NCI-H2196 treated with DMSO at 0.1 percent for 48 hours (cell line): ENCODE measurements at regions not wholly inside any gene's neighbourhood (a gene's known extent, or its start where the extent isn't known, plus 50 kb on each side); places are given as distances from the start of the nearest gene placed in this dataset.

ENCODE experiments used
- DNase-seq: peaks from one replicate; lab custom pipeline; 2025; ENCODE audit not compliant: unreplicated experiment; lab: John Stamatoyannopoulos, UW

- DNase-seq, result no peak
These were observed 249.0 kb upstream of the TANK start for GRCh38 chr2:160911258-160911657.

DNA sequence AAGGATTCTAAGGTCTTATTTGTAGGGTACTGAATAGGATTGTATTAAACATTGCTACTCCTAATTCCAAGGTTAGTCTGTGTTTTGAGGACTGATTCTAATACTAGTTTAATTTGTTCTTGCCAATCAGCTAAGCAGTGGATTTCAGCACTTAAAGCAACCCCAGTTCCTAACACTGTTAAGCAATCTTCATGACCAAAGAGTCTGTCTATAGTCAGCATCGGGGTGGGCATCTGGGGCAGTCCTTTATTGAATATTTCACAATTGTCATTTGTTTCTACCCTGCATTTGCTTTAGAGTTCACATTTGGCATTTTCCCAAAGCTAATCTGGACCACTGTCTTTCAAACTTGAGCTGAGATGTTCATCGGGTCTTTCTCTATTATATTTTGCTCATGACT lies 248.0 kb upstream of the TANK start:
- DNase-seq, result no peak

DNA sequence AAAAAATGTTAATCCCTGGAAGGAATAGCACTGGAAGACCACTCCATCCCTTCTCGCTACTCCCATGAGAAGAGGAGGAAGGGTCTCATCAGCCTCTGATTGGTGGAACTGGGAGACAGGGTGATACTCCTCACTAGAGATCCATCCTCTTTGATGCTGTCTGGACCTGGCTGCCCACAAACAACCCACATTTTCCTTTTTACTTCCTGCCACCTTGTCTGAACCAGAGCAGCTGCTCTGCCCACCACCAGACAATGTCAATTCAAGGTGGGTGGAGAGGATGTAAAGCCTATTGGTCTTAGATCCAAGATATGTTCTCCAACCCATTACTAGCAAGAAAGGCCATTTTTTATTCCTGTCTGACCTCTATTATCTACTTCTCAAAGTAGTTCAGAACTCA lies 246.9 kb upstream of the TANK start:
- DNase-seq, result no peak

DNA sequence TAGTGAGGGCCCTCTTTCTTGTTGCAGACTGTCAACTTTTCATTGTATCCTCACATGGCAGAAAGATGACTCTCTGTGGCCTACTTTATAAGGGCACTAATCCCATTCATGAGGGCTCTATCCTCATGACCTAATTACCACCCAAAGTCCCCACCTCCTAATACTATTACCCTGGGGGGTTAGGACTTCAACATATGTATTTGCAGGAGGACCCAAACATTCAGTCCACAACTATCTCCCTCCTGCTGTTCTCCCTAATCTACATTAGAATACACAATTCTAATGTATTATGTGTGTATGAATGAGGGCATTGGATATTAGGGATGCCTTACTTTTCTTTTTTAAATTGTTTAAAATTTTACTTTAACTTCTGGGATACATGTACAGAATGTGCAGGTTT lies 246.0 kb upstream of the TANK start:
- DNase-seq, result no peak

- DNase-seq, result no peak
These were observed 243.9 kb upstream of the TANK start for GRCh38 chr2:160916300-160916699.

DNA sequence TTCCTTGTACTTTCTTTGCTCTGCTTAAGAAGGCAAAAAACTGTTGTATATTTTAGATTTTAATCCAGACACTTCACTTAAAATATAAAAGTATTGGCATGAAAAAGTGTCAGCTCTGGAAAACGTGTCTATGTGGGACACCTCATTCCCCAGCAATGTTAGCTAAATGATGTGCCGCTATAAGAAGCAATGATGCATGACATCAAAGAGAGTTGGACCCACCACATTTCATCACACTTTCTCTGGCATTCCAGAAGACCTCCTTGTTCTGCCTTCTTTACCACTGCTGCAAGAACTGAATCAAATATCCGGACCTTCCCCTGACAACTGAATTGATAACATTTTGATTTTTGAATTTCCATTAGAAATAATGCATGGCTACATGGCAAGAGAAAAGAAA lies 242.4 kb upstream of the TANK start:
- DNase-seq, result no peak

- no peak for DNase-seq
These were observed 242.0 kb upstream of the TANK start for GRCh38 chr2:160918258-160918657.

- DNase-seq, result peak; percentile 2
These were observed 241.2 kb upstream of the TANK start for GRCh38 chr2:160918906-160919503.

- DNase-seq, result no peak
These were observed 240.2 kb upstream of the TANK start for GRCh38 chr2:160920061-160920460.

GRCh38 chr2:160920791-160921303 lies 239.4 kb upstream of the TANK start:
- DNase-seq, result no peak

GRCh38 chr2:160921386-160921964 lies 238.8 kb upstream of the TANK start:
- no peak for DNase-seq

DNA sequence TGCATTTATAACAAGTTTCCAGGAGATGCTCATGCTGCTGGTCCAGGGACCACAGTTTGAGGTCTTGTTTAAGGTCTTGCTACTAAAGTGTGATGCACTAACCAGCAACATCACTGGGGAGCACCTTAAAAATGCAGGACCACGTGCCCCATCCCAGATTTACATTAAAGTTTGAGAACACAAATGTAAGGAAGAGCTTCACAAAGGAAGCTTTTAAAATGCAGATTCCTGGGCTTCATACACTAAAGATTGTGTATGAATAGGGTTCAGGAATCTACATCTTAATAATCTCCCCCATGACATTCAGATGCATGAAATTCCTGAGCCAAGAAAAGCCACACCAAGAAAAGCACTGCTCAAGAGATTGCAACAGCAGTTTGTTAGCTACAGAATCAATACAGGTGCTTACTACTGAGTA lies 235.3 kb upstream of the TANK start:
- DNase-seq, result no peak

DNA sequence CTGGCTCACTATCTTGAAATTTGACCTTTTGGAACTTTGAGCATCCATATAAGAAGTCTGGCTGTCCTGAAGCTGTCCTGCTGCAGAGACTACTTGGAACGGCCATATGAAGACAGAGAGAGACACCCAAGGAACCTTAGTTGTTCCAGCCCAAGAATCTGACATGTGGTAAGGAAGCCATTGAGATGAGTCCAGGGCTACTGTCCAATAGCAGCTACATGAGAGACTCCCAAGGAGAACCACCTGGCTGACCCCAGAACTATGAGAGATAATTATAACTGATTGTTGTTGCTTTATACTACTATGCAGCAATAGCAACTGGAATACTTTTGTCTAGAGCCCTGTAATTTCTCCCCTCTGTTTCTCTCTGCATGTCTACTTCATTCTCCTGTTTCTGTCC lies 234.3 kb upstream of the TANK start:
- no peak for DNase-seq

GRCh38 chr2:160927324-160927723 lies 232.9 kb upstream of the TANK start:
- no peak for DNase-seq

- DNase-seq, result no peak
These were observed 231.3 kb upstream of the TANK start for GRCh38 chr2:160928854-160929301.

GRCh38 chr2:160931531-160931930 lies 228.7 kb upstream of the TANK start:
- DNase-seq, result no peak

- DNase-seq, result no peak
These were observed 227.3 kb upstream of the TANK start for GRCh38 chr2:160932960-160933359.

DNA sequence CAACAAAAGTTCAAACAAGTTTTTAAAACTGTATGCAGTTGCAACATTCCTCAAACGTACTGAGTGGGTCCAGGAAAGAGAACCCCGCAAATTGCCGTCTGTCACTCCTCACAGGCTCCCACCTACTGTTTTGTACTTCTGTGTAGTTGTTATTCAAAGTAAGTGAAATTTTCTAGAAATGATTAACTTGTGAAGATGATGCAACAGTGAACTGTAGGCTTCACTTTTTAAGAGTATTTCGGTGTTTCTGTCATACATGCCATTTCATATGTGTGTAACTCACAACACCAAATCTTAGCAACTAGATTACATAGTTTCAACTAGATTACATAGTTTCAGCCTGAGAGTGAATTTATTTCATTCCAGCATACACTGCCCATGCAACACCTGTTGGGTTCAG lies 226.0 kb upstream of the TANK start:
- DNase-seq, result no peak

GRCh38 chr2:160934991-160935390 lies 225.2 kb upstream of the TANK start:
- DNase-seq, result no peak

DNA sequence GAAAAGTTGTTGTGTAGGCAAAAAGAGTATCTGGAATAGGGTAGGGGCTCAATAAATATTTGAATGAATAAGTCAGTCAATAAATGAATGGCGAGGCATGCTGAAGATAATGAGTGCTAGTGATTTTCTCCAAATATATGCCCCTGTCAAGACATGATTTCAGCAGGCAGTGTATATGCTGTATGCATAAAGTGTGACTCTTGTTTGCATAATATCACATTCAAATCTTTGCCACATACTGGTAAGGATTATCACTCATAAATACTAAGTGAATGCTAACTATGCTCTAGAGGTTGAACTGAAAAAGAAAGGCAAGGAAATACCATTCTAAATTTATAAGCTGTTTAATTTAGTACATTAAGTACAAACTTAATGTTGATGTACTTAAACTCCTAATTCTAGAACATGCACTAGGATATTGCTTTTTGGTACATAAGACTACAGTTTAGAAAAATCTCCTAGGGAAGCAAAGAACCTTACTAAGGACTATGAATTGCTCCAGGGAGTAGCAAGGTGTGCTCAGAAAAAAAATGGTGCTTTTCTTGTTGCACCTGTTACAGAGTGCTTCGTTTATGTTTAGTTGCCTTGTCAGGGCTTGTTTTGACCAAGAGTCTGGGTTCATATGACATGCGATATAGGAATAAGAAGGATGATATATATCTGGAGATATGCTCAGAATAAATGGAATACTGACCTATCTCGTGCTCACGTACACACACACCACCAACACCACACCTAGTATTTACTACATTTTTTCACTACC lies 224.0 kb upstream of the TANK start:
- DNase-seq, result no peak

DNA sequence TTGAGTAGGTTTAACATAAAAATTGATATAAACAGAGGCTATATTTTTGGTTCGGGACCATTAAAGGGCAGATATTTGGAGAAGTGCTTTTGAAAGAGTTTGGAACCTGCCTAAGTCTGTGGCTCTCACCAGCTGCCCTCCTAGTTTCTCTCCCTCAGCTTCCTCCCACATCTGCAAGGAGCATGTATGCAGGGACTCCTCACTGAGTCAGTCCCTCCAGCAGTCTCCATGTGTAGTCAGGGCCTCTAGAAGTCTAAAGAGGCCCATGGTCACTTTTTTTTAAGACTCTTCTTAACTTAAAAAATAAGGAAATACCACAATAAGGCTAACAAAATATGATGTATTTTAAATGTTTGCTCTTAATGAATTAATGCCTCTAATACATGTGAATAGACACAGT lies 220.0 kb upstream of the TANK start:
- no peak for DNase-seq

- DNase-seq, result no peak
These were observed 219.5 kb upstream of the TANK start for GRCh38 chr2:160940699-160941098.
